Kidney epithelial cell (primary cell): ENCODE measurements at regions not wholly inside any gene's neighbourhood (a gene's known extent, or its start where the extent isn't known, plus 50 kb on each side); places are given as distances from the start of the nearest gene placed in this dataset.

Experiments used
- DNase-seq: peaks from one replicate; pipeline ENCODE4 v3.0.0-alpha.2; 2010; ENCODE audit warnings: low read depth
- H3K27me3 ChIP-seq: 2 replicates; pipeline ENCODE4 v1.6.0; 2011; ENCODE audit warnings: low read length; ENCODE audit not compliant: control insufficient read depth, insufficient read depth
- H3K36me3 ChIP-seq: 2 replicates; pipeline ENCODE4 v1.5.1; 2011; ENCODE audit warnings: low read length; ENCODE audit not compliant: control insufficient read depth, insufficient read depth
- H3K4me3 ChIP-seq: 2 replicates; pipeline ENCODE4 v1.5.1; 2011; ENCODE audit warnings: low read depth, mild to moderate bottlenecking, control low read depth, low read length
- CTCF ChIP-seq: IDR thresholded peaks from 2 replicates; pipeline ENCODE4 v1.5.1; 2011; ENCODE audit warnings: mild to moderate bottlenecking, moderate library complexity, low read length, control low read depth, inconsistent platforms; ENCODE audit not compliant: insufficient read depth, poor library complexity, severe bottlenecking

DNA sequence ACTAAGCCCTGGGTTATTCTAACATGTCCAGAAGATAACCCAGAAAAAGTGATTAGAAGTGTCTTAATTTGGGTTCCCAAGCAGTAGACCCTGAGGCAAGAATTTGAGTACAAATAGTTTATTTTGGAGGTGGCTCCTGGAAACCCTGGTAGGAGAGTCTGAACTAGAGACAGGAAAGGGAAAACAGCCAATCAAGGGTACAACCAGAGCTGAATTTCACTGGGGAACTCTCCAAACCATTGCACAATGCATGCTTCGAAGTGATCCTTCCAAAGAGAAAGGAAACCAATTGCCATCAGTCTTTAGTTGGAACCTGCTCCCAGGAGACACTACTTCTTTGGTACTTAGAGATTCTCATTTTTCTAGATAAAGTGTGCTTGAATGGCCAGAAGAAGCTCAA lies 361.5 kb downstream of the MBD2 start:
- Histone ChIP-seq H3K36me3 (no peaks in the 10 kb centered on the region), H3K27me3 (no peaks in the 10 kb centered on the region), H3K4me3 (no peak overlapping the region)
- no peak for DNase-seq
- no peak for TF ChIP-seq CTCF

GRCh38 chr18:53861185-53861584 lies 363.3 kb downstream of the MBD2 start:
- DNase-seq = no peak
- no peaks in the 10 kb centered on the region for H3K27me3 ChIP-seq
- H3K36me3 ChIP-seq = no peaks in the 10 kb centered on the region
- TF ChIP-seq CTCF = no peak
- no peak overlapping the region for H3K4me3 ChIP-seq

DNA sequence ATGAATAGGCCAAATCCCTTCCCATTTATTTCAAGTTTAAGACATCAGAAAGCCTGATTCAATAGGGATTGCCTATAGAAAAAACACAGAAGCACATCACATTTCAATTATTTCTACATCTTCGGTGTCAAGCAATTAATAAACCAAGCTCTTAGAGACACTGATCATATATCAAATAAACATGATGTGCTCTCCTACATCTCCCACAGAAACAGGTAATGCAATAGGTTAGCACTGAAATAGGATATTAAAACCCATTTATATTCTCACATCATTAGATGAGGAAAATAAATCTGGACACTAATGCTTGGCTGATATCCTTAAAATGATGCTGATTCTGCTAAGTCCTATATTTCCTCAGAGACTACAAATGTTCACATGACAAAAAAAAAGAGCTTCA lies 364.7 kb downstream of the MBD2 start:
- H3K4me3 ChIP-seq = no peak overlapping the region
- H3K36me3 ChIP-seq = no peaks in the 10 kb centered on the region
- DNase-seq = no peak
- no peak for TF ChIP-seq CTCF
- no peaks in the 10 kb centered on the region for H3K27me3 ChIP-seq

GRCh38 chr18:53850902-53851301 lies 373.6 kb downstream of the MBD2 start:
- no peak for TF ChIP-seq CTCF

DNA sequence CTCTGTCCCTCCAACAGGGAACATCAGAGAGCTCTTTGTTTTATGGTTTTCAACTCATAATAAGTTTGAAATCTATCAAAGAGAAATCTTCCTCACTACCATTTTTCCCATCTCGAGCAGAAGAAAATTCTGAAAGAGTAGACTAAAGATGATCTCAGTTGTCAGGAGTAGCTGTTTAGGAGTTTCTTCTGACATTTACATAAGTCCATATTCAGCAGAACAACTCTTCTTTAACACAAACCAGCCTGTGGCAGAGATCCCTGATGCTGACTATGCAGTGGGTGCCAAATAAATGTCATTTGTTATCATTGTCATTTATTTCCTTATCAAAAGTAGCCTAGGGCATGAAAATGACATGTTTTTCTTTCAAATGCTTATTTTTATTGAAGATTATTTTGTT lies 380.7 kb downstream of the MBD2 start:
- no peaks in the 10 kb centered on the region for H3K36me3 ChIP-seq
- no peak for TF ChIP-seq CTCF
- no peak overlapping the region for H3K4me3 ChIP-seq
- no peak for DNase-seq
- no peaks in the 10 kb centered on the region for H3K27me3 ChIP-seq

More at GRCh38 chr18:53850902-53851301, 373.6 kb downstream of the MBD2 start:
- Histone ChIP-seq H3K4me3 (no peak overlapping the region), H3K36me3 (no peaks in the 10 kb centered on the region), H3K27me3 (no peaks in the 10 kb centered on the region)
- no peak for DNase-seq

GRCh38 chr18:53843113-53843760 lies 381.2 kb downstream of the MBD2 start:
- no peak for TF ChIP-seq CTCF
- DNase-seq = no peak

More at GRCh38 chr18:53843113-53843760, 381.2 kb downstream of the MBD2 start:
- no peaks in the 10 kb centered on the region for H3K27me3 ChIP-seq
- no peak overlapping the region for H3K4me3 ChIP-seq
- no peaks in the 10 kb centered on the region for H3K36me3 ChIP-seq
